ENCODE measurements at regions not wholly inside any gene's neighbourhood (a gene's known extent, or its start where the extent isn't known, plus 50 kb on each side); places are given as distances from the start of the nearest gene placed in this dataset.

DNA sequence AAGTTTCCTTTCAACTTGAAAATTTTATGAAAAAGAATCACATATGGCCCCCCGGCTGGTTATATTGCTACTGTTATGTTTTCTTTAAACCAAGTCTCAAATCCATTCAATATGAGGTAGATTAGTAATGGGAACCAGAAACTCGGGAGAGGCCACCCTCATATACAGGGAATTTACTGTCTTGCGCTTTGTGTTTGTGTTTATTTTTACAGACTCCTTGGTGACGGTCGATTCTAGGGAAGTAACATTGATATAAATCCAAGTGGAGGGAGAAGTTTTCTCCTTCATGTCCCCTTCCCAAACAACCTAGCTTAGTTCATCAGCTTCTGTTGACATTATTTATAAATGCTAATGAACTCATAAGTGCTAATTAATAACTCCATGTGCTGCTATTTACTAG lies 163.5 kb upstream of the LMO4 start:
- ATAC-seq (ENCODE audit: insufficient read depth, low FRiP score): no peak
- 63 to 80% methylated on average over 5 of the region's 5 CpGs for WGBS, 2 donors

DNA sequence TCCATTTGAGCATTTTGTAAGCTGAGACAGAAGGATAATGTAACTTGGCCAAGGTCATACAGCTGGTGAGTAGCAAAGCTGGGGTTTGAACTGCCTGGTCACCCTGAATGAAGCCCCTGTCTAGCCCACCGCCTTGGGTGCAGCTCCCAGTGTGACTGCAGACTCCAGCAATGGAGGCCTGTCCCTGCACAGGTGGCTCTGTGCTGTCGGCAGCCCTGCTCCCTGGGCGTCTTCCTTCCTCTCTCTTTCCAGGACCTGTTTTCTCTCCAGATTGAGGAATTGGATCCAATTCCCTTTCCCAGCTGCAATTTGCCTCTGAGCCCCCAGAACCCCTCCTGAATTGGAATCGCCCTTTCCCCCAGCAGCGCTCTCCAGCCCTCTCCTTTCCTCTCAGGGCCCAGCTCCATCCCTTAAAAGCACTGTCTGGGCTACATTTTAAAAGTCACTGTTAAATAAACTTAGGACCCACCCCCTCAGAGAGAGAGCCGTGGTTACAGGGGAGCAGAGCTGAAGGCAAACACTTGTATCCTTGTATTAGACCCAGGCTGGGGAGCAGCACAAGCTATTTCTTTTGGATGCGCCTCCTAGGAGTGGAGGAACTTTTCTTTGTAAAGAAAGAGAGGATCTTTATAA lies 161.4 kb upstream of the LMO4 start:
- no peak for DNase-seq
- no peaks in the 10 kb centered on the region for H3K36me3 ChIP-seq (ENCODE audit: control insufficient read depth in 4 of 4, insufficient read depth in 4 of 4, low read length in 4 of 4)
- no peaks in the 10 kb centered on the region for H3K4me1 ChIP-seq (ENCODE audit: control insufficient read depth in 5 of 5, insufficient read depth in 5 of 5, low read length in 5 of 5)
- H3K4me3 ChIP-seq: no peak overlapping the region
- H3K9ac ChIP-seq (ENCODE audit: insufficient read depth in 1 of 2, low read length in 2 of 2): no peak overlapping the region
- 83 to 84% methylated on average over 7 of the region's 7 CpGs for whole genome bisulfite sequencing, 2 donors
- ATAC-seq (ENCODE audit: insufficient read depth, low FRiP score): no peak
- no peaks in the 10 kb centered on the region for H3K9me3 ChIP-seq (ENCODE audit: control insufficient read depth in 4 of 4, insufficient read depth in 3 of 4, low read length in 3 of 4)
- H3K27me3 ChIP-seq (ENCODE audit: control insufficient read depth in 3 of 3, insufficient read depth in 3 of 3, low read length in 2 of 3): no peaks in the 10 kb centered on the region
- TF ChIP-seq, protein P1, sequence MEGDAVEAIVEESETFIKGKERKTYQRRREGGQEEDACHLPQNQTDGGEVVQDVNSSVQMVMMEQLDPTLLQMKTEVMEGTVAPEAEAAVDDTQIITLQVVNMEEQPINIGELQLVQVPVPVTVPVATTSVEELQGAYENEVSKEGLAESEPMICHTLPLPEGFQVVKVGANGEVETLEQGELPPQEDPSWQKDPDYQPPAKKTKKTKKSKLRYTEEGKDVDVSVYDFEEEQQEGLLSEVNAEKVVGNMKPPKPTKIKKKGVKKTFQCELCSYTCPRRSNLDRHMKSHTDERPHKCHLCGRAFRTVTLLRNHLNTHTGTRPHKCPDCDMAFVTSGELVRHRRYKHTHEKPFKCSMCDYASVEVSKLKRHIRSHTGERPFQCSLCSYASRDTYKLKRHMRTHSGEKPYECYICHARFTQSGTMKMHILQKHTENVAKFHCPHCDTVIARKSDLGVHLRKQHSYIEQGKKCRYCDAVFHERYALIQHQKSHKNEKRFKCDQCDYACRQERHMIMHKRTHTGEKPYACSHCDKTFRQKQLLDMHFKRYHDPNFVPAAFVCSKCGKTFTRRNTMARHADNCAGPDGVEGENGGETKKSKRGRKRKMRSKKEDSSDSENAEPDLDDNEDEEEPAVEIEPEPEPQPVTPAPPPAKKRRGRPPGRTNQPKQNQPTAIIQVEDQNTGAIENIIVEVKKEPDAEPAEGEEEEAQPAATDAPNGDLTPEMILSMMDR (IDR thresholded peaks at IDR 0.05; ENCODE audit: control extremely low read depth, extremely low read depth): no peak
- H3K27ac ChIP-seq (ENCODE audit: low read depth in 1 of 2, low read length in 1 of 2): no peak overlapping the region

More for the DNA sequence above, 163.5 kb upstream of the LMO4 start:
- H3K36me3 ChIP-seq (ENCODE audit: control insufficient read depth in 4 of 4, insufficient read depth in 4 of 4, low read length in 4 of 4): no peaks in the 10 kb centered on the region
- TF ChIP-seq, protein P1 (IDR thresholded peaks at IDR 0.05; ENCODE audit: control extremely low read depth, extremely low read depth): no peak
- H3K27ac ChIP-seq (ENCODE audit: low read depth in 1 of 2, low read length in 1 of 2): no peak overlapping the region
- H3K4me3 ChIP-seq: no peak overlapping the region
- no peaks in the 10 kb centered on the region for H3K27me3 ChIP-seq (ENCODE audit: control insufficient read depth in 3 of 3, insufficient read depth in 3 of 3, low read length in 2 of 3)
- H3K9ac ChIP-seq (ENCODE audit: insufficient read depth in 1 of 2, low read length in 2 of 2): no peak overlapping the region
- no peaks in the 10 kb centered on the region for H3K4me1 ChIP-seq (ENCODE audit: control insufficient read depth in 5 of 5, insufficient read depth in 5 of 5, low read length in 5 of 5)
- peak in 2 of 3 donors; percentile 52 to 61 for DNase-seq
- no peaks in the 10 kb centered on the region for H3K9me3 ChIP-seq (ENCODE audit: control insufficient read depth in 4 of 4, insufficient read depth in 3 of 4, low read length in 3 of 4)

DNA sequence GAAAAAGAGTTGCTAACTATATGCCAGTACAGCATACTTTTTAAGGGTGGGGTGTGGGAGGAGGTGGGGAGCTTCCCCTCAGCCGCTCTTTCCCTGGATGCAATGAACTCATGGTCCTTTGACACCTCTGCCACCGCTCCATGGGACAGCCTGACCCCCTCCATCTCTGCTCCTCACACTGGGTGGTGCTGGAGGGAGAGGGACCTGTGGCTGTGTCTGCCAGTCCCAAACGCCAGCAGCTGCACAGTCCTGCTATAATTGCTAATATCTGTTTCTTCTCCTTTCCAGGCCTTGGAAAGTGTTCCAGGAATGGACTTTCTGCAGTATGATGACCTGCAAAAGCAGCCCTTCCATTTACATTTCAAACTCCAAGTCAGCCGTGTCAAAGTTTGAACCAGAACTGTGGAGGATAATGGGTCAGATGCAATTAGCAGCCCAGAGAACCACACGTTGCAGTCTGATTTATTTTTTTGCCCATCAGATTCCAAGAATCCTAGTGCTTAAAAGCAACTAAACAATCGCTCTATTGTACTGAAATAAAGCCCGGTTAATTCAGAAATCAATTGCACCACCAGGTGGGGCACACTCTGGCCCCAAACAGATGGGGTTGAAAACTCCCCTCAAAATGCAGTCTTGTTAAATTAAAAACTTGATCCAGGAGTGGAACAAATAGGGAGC lies 160.7 kb upstream of the LMO4 start:
- no peak overlapping the region for H3K27ac ChIP-seq (ENCODE audit: low read depth in 1 of 2, low read length in 1 of 2)
- H3K36me3 ChIP-seq (ENCODE audit: control insufficient read depth in 4 of 4, insufficient read depth in 4 of 4, low read length in 4 of 4): no peaks in the 10 kb centered on the region
- TF ChIP-seq, protein P1 (IDR thresholded peaks at IDR 0.05; ENCODE audit: control extremely low read depth, extremely low read depth): no peak
- 73 to 78% methylated on average over 7 of the region's 7 CpGs for WGBS, 2 donors
- no peaks in the 10 kb centered on the region for H3K27me3 ChIP-seq (ENCODE audit: control insufficient read depth in 3 of 3, insufficient read depth in 3 of 3, low read length in 2 of 3)
- no peak overlapping the region for H3K9ac ChIP-seq (ENCODE audit: insufficient read depth in 1 of 2, low read length in 2 of 2)
- no peaks in the 10 kb centered on the region for H3K4me1 ChIP-seq (ENCODE audit: control insufficient read depth in 5 of 5, insufficient read depth in 5 of 5, low read length in 5 of 5)
- H3K4me3 ChIP-seq: no peak overlapping the region
- H3K9me3 ChIP-seq (ENCODE audit: control insufficient read depth in 4 of 4, insufficient read depth in 3 of 4, low read length in 3 of 4): no peaks in the 10 kb centered on the region
- no peak for DNase-seq
- no peak for ATAC-seq (ENCODE audit: insufficient read depth, low FRiP score)

All from lung (tissue), 11 donors.